PC-3 (cell line): ENCODE measurements at regions not wholly inside any gene's neighbourhood (a gene's known extent, or its start where the extent isn't known, plus 50 kb on each side); places are given as distances from the start of the nearest gene placed in this dataset.

Source experiments
- EZH2 ChIP-seq: fragments of 300-600 bp; sonication (generic); IDR thresholded peaks from one replicate; pipeline ENCODE4 v1.6.1; 2017; ENCODE audit warnings: antibody characterized with exemption, mild to moderate bottlenecking, low read length; ENCODE audit not compliant: unreplicated experiment
- EZH2phosphoT487 ChIP-seq: fragments of 300-600 bp; sonication (generic); IDR thresholded peaks from 2 replicates; pipeline ENCODE4 v1.6.1; 2018; ENCODE audit warnings: mild to moderate bottlenecking, antibody characterized with exemption, low read length, borderline replicate concordance
- TF ChIP-seq, protein P1 (sequence below): fragments of 300-600 bp; sonication (generic); conservative IDR thresholded peaks from 2 replicates; pipeline ENCODE4 v1.5.1; 2017; ENCODE audit warnings: antibody characterized with exemption, low read depth, mild to moderate bottlenecking, low read length

DNA sequence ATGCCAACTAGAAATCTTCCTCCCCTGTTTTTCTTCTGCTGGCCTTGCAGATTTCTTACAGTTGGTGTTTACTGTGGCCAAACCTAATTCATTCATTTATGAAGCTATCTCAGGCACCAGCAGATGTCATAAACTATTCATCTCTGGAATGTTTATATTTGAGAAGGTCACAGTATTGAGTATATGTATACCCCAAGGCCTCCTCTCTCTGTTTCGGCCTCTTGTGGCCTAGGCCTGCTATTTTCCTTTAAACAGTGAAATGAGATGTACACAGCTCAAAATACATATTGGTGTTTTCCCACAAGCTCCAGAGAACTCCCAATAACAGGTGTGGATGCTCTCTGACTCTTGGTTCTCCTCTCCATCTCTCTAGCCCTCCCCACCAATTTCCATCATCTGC is 520.7 kb upstream of the CAMK1G start:
- TF ChIP-seq, protein P1, sequence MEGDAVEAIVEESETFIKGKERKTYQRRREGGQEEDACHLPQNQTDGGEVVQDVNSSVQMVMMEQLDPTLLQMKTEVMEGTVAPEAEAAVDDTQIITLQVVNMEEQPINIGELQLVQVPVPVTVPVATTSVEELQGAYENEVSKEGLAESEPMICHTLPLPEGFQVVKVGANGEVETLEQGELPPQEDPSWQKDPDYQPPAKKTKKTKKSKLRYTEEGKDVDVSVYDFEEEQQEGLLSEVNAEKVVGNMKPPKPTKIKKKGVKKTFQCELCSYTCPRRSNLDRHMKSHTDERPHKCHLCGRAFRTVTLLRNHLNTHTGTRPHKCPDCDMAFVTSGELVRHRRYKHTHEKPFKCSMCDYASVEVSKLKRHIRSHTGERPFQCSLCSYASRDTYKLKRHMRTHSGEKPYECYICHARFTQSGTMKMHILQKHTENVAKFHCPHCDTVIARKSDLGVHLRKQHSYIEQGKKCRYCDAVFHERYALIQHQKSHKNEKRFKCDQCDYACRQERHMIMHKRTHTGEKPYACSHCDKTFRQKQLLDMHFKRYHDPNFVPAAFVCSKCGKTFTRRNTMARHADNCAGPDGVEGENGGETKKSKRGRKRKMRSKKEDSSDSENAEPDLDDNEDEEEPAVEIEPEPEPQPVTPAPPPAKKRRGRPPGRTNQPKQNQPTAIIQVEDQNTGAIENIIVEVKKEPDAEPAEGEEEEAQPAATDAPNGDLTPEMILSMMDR = no peak
- TF ChIP-seq EZH2phosphoT487 = no peak
- no peak for TF ChIP-seq EZH2
